HUES64 (cell line): ENCODE measurements at regions not wholly inside any gene's neighbourhood (a gene's known extent, or its start where the extent isn't known, plus 50 kb on each side); places are given as distances from the start of the nearest gene placed in this dataset.
"Not testable (repeated sequence)": the region's sequence is repeated elsewhere in the genome, so short reads cannot be mapped to it uniquely, and the experiment has no call there.

Source experiments
- H3K27ac ChIP-seq: 2 replicates; pipeline ENCODE4 v1.7.0; 2013; ENCODE audit warnings: low read depth, low read length, inconsistent platforms
- H3K27me3 ChIP-seq: 2 replicates; pipeline ENCODE4 v1.6.1; 2013; ENCODE audit warnings: mild to moderate bottlenecking, low read length; ENCODE audit not compliant: insufficient read depth
- H3K36me3 ChIP-seq: 2 replicates; pipeline ENCODE4 v1.6.1; 2013; ENCODE audit warnings: mild to moderate bottlenecking, low read length; ENCODE audit not compliant: insufficient read depth
- H3K4me1 ChIP-seq: 2 replicates; pipeline ENCODE4 v1.6.1; 2013; ENCODE audit warnings: mild to moderate bottlenecking, low read length, moderate library complexity; ENCODE audit not compliant: insufficient read depth
- H3K4me3 ChIP-seq: 2 replicates; pipeline ENCODE4 v1.5.1; 2013; ENCODE audit warnings: mild to moderate bottlenecking, low read length, moderate library complexity
- H3K9ac ChIP-seq: 2 replicates; pipeline ENCODE4 v1.6.1; 2013; ENCODE audit warnings: mild to moderate bottlenecking, low read depth, low read length
- H3K9me3 ChIP-seq: 2 replicates; pipeline ENCODE4 v1.6.1; 2013; ENCODE audit warnings: low read depth, low read length; ENCODE audit not compliant: insufficient read depth
- WGBS: fragments of 150-250, 120-280 bp; methylation state at CpG from one replicate; pipeline ENCODE4 v1.1.7; 2013; ENCODE audit warnings: missing lambda C conversion rate; 5-methylcytosine and 5-hydroxymethylcytosine counted together

DNA sequence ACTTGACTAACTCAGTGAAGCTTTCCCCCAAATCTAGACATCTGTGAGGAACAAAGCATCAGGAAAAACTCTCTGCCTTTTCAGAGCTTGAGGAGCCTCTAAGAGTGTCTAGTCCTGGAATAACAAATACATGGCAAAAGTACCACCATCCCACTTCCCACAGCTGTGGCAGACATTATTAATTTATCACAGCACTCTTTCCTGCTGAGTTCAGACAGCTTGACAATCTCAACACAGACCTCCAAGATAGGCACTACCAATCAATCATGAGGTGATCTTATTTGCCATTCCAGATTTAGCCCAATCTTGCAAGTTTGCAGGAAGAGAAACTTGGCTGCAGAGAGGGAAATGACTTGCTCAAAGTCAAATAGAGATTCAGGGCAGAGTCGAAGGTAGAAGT lies 202.8 kb downstream of the MN1 start:
- WGBS: 94% methylated on average over 1 of the region's 1 CpG
- Histone ChIP-seq H3K27me3 (no peaks in the 10 kb centered on the region), H3K27ac (no peak overlapping the region), H3K4me3 (no peak overlapping the region), H3K36me3 (no peaks in the 10 kb centered on the region), H3K9me3 (no peaks in the 10 kb centered on the region), H3K9ac (no peak overlapping the region), H3K4me1 (no peaks in the 10 kb centered on the region)

DNA sequence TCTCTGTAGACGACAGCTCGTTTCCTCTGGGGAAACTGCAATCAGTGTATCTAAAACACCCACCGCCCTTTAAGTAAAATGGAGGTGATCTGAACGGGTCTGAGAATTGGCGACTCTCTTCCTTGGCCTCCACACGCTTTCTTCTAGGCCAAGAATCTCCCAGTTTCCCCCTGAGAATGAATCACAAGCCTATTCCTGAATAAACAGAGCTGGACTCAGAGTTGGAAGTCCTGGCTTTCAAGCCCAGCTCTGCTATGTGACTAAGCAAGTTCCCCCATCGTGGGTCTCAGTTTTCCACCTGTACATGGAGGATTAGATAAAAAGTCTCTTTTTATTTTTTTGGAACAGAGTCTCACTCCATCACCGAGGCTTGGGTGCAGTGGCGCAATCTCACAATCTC lies 200.4 kb downstream of the MN1 start:
- Histone ChIP-seq H3K9ac (no peak overlapping the region), H3K27ac (no peak overlapping the region), H3K27me3 (no peaks in the 10 kb centered on the region), H3K9me3 (no peaks in the 10 kb centered on the region), H3K4me3 (no peak overlapping the region), H3K4me1 (no peaks in the 10 kb centered on the region), H3K36me3 (no peaks in the 10 kb centered on the region)
- WGBS: 90% methylated on average over 9 of the region's 9 CpGs

DNA sequence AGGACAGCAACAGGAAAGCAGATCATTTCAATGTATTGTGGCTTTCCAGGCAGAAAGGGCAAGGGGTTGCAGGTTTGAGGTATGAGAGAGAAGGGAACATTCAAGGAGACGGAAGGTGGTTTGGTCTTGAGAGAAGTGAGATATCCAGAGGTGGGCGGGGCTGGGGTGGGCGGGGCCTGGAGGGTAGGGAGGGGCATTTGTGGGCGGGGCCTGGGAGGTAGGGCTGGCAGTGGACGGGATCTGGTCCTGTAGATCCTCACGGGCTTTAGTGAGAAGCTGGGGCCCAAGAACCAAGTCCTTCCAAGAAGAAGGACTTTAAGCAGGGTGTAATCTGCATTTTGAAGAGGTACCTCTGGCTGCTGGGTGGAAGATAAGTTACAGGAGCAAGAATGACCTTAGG lies 199.2 kb downstream of the MN1 start:
- no peaks in the 10 kb centered on the region for H3K36me3 ChIP-seq
- 63% methylated on average over 6 of the region's 6 CpGs for WGBS
- H3K9me3 ChIP-seq: no peaks in the 10 kb centered on the region
- H3K27ac ChIP-seq: no peak overlapping the region
- no peak overlapping the region for H3K9ac ChIP-seq
- H3K4me3 ChIP-seq: no peak overlapping the region
- no peaks in the 10 kb centered on the region for H3K27me3 ChIP-seq
- no peaks in the 10 kb centered on the region for H3K4me1 ChIP-seq

DNA sequence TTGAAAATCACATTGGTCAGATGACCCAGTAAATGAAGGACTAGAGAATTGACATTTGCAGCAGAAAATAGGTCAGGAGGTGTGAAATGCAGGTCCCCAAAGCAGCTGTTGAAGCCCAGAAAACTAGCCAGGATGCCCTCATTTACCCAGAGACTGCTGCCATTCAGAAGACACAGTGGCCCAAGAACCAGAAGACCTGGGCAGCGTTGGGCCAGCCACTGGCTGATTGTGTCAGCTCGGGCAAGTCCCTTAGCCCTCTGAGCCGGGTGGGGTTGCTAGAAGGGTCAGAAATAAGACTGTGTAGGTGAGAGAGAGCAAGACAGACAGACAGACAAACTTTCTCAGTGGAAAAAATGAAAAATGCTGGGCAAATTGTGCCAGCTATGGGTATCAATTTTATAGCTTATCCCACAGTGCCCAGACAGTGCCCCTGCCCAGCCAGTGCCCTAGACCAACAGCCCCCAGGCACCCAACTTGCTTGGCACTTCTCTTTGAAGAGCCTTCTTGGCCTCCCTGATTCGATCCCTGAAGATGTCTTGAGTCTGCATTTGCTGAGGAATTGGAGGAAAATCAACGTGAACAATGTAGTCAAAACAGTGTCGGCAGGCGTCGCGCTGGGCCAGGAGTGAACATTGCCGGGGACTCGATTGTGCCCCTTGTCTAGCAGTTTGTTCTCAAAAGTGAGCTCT lies 198.3 kb downstream of the MN1 start:
- H3K9me3 ChIP-seq: no peaks in the 10 kb centered on the region
- H3K36me3 ChIP-seq: no peaks in the 10 kb centered on the region
- no peak overlapping the region for H3K9ac ChIP-seq
- no peak overlapping the region for H3K4me3 ChIP-seq
- H3K27me3 ChIP-seq: no peaks in the 10 kb centered on the region
- no peak overlapping the region for H3K27ac ChIP-seq
- no peaks in the 10 kb centered on the region for H3K4me1 ChIP-seq
- 91% methylated on average over 11 of the region's 11 CpGs for WGBS

DNA sequence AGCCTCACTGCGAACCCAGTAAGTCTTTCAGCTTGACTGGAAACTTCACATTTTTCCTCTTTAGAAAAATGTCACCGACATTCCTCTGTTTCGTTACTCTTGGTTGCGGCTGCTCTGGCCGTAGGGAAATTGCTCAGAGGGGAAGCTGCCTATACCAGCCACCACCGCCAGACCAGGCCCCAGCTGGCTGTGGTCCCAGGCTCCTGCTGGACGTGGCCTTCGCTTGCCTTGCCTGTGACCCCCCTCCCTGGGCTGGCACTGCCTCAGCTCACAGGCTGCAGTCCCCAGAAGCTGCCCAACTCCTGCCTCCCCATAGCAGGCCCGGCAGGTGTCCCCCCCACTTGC lies 197.8 kb downstream of the MN1 start:
- Histone ChIP-seq H3K9ac (no peak overlapping the region), H3K9me3 (no peaks in the 10 kb centered on the region), H3K27ac (no peak overlapping the region), H3K4me1 (no peaks in the 10 kb centered on the region), H3K36me3 (no peaks in the 10 kb centered on the region), H3K27me3 (no peaks in the 10 kb centered on the region), H3K4me3 (no peak overlapping the region)
- WGBS: 71% methylated on average over 9 of the region's 9 CpGs

DNA sequence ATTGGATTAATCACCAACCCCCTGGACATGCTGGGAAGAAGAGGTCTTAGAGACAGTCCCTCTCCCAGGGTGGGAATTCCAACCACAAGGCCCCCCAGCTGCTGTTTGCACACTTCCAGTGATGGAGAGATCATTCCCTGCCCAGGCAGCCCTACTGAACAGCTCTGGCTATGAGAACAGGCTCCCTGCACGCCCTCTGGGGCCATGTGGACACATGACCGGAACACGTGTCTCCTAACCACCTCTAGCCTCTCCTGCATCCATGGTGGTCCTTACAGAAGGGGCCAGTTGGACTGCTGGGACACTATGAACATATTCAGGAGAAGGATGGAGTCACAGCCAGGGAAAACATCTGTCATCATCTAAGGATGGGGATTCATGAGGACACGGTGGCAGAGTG lies 196.2 kb downstream of the MN1 start:
- 84% methylated on average over 4 of the region's 4 CpGs for WGBS
- no peak overlapping the region for H3K9ac ChIP-seq

DNA sequence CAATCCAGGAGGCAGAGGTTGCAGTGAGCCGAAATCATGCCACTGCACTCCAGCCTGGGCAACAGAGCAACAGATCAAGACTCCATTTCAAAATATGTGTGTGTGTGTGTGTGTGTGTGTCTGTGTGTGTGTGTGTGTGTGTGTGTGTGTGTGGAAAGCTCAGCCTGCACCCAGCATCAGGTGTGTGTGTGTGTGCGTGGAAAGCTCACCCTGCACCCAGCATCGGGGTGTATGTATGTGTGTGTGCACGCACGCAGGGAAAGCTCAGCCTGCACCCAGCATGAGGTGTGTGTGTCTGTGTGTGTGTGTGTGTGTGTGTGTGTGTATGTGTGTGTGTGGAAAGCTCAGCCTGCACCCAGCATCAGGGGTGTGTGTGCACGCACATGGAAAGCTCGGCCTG lies 193.8 kb downstream of the MN1 start:
- H3K27ac ChIP-seq, H3K9ac ChIP-seq, H3K36me3 ChIP-seq, H3K27me3 ChIP-seq, H3K4me1 ChIP-seq, H3K4me3 ChIP-seq, H3K9me3 ChIP-seq: not testable (repeated sequence)
- WGBS: 94% methylated on average over 7 of the region's 7 CpGs

More for the DNA sequence above, 196.2 kb downstream of the MN1 start:
- no peaks in the 10 kb centered on the region for H3K9me3 ChIP-seq
- H3K27me3 ChIP-seq: no peaks in the 10 kb centered on the region
- H3K36me3 ChIP-seq: no peaks in the 10 kb centered on the region
- no peak overlapping the region for H3K27ac ChIP-seq
- no peak overlapping the region for H3K4me3 ChIP-seq
- H3K4me1 ChIP-seq: no peaks in the 10 kb centered on the region

DNA sequence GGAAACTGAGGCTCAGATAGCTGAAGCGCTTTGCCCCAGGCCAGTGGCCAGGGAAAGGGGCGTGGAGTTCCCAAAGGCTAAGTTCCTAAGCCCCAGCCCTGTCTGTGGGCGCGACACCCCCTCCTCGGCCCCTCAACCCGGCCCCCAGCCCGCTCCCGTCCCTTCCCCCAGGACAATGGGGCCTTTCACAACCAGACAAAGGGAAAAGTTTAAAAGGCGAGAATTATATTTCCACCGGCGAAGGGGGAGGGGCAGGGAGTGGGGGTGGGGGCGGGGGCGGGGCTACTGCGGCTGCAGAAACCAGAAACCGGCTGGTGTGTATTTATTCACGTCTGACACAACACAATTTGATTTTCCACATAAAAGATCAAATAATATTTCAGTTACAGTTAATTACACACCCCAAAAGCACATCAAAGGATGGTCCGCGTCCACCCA lies 192.1 kb downstream of the MN1 start:
- no peaks in the 10 kb centered on the region for H3K9me3 ChIP-seq
- WGBS: 33% methylated on average over 12 of the region's 18 CpGs
- H3K27ac ChIP-seq: no peak overlapping the region
- H3K9ac ChIP-seq: no peak overlapping the region
- H3K4me3 ChIP-seq: no peak overlapping the region
- H3K4me1 ChIP-seq: peaks cover 5% of the 10 kb centered on the region; the same call in 1 of the 2 replicates
- H3K36me3 ChIP-seq: no peaks in the 10 kb centered on the region
- peaks cover 13% of the 10 kb centered on the region for H3K27me3 ChIP-seq

DNA sequence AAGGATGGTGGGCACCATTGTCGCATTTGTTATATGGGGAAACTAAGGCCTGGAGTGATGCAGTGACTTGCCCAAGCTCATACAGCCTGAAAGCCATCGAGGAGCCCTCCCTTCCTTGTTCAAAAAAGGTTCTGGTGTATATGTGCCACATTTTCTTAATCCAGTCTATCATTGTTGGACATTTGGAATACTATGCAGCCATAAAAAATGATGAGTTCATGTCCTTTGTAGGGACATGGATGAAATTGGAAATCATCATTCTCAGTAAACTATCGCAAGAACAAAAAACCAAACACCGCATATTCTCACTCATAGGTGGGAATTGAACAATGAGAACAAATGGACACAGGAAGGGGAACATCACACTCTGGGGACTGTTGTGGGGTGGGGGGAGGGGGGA lies 191.4 kb downstream of the MN1 start:
- H3K36me3 ChIP-seq, H3K9me3 ChIP-seq, H3K4me3 ChIP-seq, H3K27ac ChIP-seq, H3K4me1 ChIP-seq, H3K9ac ChIP-seq: not testable (repeated sequence)
- H3K27me3 ChIP-seq: peaks cover 20% of the 10 kb centered on the region
- 86% methylated on average over 2 of the region's 4 CpGs for WGBS

DNA sequence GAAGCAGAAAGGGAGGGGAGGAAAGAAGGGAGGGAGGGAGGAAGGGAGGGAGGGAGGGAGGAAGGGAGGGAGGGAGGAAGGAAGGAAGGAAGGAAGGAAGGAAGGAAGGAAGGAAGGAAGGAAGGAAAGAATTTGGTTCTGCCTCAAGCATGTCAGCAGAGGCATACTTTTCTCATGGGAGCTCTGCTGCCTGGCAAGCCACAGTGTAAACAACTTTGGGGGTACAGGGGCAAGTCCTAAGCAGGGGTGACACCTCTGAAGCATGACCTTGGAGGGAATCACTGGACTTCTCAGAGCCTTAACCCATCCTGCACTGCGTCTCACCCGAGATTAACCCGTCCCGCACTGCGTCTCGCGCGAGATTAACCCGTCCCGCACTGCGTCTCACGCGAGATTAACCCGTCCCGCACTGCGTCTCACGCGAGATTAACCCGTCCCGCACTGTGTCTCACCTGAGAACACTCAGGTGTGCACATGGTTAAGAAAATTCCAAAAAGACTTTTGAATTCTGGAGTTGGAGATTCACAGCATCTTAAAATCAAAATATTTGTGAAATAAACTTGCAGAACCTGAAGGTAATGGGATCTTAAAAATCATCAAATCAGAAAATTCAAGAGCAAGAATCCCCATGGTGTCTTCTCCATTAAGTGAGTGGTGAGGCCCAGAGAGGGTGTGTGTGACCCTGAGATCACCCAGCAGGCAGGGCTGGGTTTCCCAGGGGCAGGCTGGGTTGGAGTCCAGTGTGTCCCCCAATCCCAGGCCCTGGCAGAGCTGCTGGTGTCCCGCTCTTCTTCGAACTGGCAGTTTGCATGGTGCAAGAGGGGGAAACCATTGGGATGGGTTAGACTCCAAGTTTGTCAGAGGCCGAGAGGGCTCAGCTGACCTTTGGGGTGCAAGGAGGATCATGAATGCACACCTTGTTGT lies 190.4 kb downstream of the MN1 start:
- Histone ChIP-seq H3K36me3 (no peaks in the 10 kb centered on the region), H3K9ac (no peak overlapping the region), H3K9me3 (no peaks in the 10 kb centered on the region), H3K4me3 (no peak overlapping the region), H3K27ac (no peak overlapping the region), H3K4me1 (peaks cover 5% of the 10 kb centered on the region; the same call in 1 of the 2 replicates), H3K27me3 (peaks cover 21% of the 10 kb centered on the region)
- WGBS: 94% methylated on average over 23 of the region's 23 CpGs

DNA sequence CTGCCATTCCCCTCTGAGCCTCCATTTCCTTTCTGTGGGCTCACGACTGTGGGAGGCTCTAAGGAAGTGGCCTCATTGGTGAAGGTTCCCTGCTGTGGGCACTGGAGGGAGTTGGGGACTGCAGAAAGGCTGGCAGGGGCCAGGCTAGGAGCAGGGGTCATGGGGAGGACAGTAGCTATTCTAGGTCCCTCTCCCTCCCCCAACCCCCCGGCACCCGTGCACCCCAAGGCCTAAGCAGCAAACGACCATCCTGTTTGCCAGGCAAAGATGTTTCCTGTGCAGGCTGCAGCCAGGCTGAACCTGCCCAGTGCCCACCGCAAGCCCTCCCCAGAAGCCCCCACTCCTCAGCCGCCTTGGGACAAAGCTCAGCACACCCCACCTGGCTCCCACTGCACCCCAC lies 189.4 kb downstream of the MN1 start:
- no peaks in the 10 kb centered on the region for H3K9me3 ChIP-seq
- H3K36me3 ChIP-seq: no peaks in the 10 kb centered on the region
- no peak overlapping the region for H3K27ac ChIP-seq
- no peak overlapping the region for H3K4me3 ChIP-seq
- peaks cover 6% of the 10 kb centered on the region; the same call in 1 of the 2 replicates for H3K4me1 ChIP-seq
- WGBS: 70% methylated on average over 6 of the region's 6 CpGs
- no peak overlapping the region for H3K9ac ChIP-seq
- peaks cover 21% of the 10 kb centered on the region for H3K27me3 ChIP-seq
